GM12801 (cell line): ENCODE measurements at regions not wholly inside any gene's neighbourhood (a gene's known extent, or its start where the extent isn't known, plus 50 kb on each side); places are given as distances from the start of the nearest gene placed in this dataset.

Experiments used
- TF ChIP-seq, protein P1 (sequence below): IDR thresholded peaks from one replicate; pipeline ENCODE4 v1.5.1; 2011; ENCODE audit warnings: control low read depth; ENCODE audit not compliant: insufficient read length; ENCODE audit errors: extremely low read depth

DNA sequence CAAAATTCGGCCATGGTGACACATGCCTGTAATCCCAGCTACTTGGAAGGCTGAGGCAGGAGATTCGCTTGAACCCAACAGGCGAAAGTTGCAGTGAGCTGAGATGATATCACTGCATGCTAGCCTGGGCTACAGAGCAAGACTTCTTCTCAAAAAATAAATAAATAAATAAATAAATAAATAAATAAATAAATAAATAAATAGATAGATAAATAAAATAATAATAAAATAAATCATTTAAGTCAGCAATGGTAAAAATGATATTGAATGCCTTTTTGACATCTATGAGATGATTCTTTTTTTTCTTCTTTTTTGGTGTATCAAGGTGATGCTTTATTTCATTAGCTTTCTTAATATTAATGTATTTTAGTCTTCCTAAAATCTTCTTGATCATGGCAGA, 221.7 kb upstream of the RXFP2 start:
- TF ChIP-seq, protein P1, sequence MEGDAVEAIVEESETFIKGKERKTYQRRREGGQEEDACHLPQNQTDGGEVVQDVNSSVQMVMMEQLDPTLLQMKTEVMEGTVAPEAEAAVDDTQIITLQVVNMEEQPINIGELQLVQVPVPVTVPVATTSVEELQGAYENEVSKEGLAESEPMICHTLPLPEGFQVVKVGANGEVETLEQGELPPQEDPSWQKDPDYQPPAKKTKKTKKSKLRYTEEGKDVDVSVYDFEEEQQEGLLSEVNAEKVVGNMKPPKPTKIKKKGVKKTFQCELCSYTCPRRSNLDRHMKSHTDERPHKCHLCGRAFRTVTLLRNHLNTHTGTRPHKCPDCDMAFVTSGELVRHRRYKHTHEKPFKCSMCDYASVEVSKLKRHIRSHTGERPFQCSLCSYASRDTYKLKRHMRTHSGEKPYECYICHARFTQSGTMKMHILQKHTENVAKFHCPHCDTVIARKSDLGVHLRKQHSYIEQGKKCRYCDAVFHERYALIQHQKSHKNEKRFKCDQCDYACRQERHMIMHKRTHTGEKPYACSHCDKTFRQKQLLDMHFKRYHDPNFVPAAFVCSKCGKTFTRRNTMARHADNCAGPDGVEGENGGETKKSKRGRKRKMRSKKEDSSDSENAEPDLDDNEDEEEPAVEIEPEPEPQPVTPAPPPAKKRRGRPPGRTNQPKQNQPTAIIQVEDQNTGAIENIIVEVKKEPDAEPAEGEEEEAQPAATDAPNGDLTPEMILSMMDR, result no peak

DNA sequence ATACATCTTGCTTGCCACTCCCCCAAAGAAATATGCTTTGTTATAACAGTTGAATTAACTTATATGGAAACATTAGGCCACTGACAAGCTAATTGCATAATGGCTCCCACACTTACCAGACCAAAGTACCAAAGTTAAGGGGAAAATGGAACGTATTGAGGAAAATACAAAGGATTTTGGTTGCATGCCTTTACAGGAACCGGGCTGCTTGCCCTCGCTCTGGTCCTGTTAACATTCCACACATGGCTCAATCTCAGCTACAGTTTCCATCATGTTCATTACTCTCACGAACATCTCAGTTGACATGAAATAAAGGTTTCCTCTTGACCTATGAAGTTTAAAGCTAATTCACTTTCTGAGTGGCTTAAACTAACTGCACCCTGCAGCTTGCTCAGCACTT, 220.7 kb upstream of the RXFP2 start:
- TF ChIP-seq, protein P1, result no peak

DNA sequence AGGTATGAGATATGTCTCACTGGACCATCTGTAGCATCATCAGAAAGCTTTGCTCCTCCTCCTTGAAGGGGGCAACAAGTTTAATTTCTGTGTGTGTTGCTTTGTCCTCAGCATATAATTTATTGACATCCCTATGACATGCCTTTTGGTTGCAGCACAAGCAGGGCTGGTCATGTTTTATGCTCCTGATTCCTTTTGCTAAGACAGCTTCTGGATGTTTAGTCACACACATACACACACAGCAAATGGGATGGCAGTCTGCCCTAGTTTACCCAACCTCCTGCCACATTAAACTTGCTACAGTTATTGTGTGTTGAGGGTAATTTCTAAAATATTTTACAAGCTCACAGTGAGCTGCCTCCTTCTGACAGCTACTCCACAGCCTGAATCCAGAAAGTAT, 217.9 kb upstream of the RXFP2 start:
- TF ChIP-seq, protein P1, result no peak

DNA sequence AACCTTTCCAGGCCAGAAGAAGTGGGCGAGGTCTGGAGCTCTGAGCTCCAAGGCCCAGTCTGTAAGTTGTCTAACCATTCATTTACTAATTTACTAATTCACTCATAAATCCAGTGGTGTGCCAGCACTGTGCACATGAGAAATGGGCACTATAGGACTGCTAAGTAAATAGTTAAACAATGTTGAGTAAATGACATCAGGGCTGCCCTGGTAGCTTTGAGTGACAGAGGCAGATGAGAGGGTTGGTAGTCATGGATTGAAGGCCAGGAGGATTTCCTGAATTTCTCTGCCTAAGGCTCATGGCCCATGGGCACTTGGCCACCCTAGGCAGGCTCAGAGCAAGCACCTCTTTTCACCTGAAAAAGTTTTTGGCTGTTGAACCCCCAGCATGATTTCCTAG, 216.9 kb upstream of the RXFP2 start:
- TF ChIP-seq, protein P1, result no peak

DNA sequence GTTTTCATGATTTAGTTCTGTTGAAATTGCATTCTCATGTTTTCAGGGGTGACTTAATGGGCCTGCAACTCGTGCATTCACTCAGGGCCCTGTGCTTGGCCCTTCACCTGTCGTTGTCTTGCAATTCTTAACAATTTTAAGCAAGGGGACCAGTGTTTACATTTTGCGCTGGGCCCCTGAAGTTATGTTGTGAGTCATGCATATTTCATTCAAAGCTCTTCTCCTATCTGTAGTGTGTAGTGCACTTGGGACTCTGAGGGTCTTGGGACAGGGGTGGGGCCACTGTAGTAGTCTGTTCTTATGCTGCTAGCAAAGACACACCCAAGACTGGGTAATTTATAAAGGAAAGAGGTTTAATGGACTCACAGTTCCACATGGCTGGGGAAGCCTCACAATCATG, 211.2 kb upstream of the RXFP2 start:
- TF ChIP-seq, protein P1, result no peak

DNA sequence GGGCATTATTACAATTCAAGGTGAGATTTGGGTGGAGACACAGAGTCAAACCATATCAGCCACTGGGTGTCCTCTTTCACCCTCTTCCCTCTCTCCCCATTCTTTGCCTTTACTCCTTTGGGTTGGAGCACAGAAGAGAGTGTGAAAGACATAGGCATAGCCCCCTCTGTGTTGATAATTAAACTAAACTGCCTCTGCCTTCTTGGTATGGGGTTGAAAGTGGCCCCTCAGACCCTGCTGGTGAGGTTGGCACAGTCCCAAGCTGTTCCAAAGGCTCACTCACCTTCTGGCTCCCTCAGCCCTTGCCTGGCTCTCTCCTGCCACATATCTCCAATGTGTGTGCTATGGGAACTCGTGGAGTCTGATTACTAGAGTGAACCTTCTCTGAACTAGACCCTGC, 210.6 kb upstream of the RXFP2 start:
- TF ChIP-seq, protein P1, result no peak

DNA sequence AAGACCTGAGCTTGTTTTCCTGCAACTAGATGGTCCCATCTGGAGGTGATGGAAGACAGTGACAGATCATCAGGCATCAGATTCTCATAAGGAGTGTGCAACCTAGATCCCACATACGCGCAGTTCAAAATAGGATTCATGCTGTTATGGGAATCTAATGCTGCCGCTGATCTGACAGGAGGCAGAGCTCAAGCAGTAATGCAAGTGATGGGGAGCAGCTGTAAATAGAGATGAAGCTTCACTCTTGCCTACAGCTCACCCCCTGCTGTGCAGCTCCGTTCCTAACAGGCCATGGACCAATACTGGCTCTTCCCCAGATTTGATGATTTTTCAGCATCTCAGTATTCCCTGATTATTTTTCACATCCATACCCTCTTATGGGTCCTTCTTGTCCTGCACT, 208.4 kb upstream of the RXFP2 start:
- TF ChIP-seq, protein P1, result no peak

DNA sequence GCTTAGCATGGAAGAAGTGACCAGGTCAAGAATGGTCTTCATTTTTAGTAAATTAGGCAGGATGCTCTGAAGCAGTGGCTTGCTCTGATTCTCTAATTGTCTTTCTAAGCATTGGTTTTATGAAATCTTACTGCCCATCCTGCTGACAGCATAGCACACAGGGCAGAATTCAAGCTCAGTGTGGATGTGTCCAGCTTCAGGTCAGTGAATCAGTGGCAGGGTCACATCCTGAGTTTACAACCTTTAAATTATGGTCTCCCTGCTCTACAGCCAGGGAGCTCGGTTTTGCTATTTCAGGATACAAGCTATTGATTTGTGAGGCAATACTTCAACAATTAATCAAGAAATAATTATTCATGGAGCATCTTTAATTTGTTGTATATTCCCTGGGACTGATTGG, 202.3 kb upstream of the RXFP2 start:
- TF ChIP-seq, protein P1, result no peak
